WTC11 (cell line): ENCODE measurements at regions not wholly inside any gene's neighbourhood (a gene's known extent, or its start where the extent isn't known, plus 50 kb on each side); places are given as distances from the start of the nearest gene placed in this dataset.

Experiments
- ATAC-seq: fragments of 200-7000 bp; cut with Tn5 transposase; 2 replicates; pipeline ENCODE4 v1.10.0; 2021; ENCODE audit warnings: mild to moderate bottlenecking, moderate library complexity
- CTCF ChIA-PET: fragments of 300-600 bp; sonication (Branson Sonifier 250); formaldehyde crosslinking; loops from one replicate; lab custom pipeline; 2021; ENCODE audit warnings: antibody characterized with exemption; lab: Charles Lee
- POLR2A ChIA-PET: fragments of 350-600 bp; sonication (Branson Sonifier 250); formaldehyde crosslinking; loops from one replicate; lab custom pipeline; 2021; ENCODE audit warnings: antibody characterized with exemption; lab: Charles Lee
- DNase-seq: peaks from one replicate; pipeline ENCODE4 v3.0.0; 2021; ENCODE audit warnings: low spot score
- H3K27ac Mint-ChIP-seq: 2 replicates; pipeline ENCODE4 v1.8.0; 2021; ENCODE audit warnings: mixed read lengths
- H3K27me3 Mint-ChIP-seq: 2 replicates; pipeline ENCODE4 v1.8.0; 2021; ENCODE audit warnings: low read depth, mild to moderate bottlenecking, moderate library complexity, mixed read lengths
- H3K36me3 Mint-ChIP-seq: 2 replicates; pipeline ENCODE4 v1.8.0; 2021; ENCODE audit warnings: mixed read lengths
- H3K4me1 Mint-ChIP-seq: 2 replicates; pipeline ENCODE4 v1.8.0; 2022; ENCODE audit warnings: mixed read lengths
- H3K4me3 Mint-ChIP-seq: 2 replicates; pipeline ENCODE4 v1.8.0; 2021; ENCODE audit warnings: mild to moderate bottlenecking, moderate library complexity, mixed read lengths
- H3K9me3 Mint-ChIP-seq: 2 replicates; pipeline ENCODE4 v1.8.0; 2021; ENCODE audit warnings: mixed read lengths
- CBFB ChIP-seq: sonication (generic); formaldehyde crosslinking; IDR thresholded peaks from 2 replicates; pipeline ENCODE4 v1.8.1; 2022; ENCODE audit warnings: mild to moderate bottlenecking, low read depth, missing genetic modification reagents
- CDX4 ChIP-seq: fragments of 250-450 bp; sonication (Bioruptor Pico); IDR thresholded peaks from 2 replicates; pipeline ENCODE4 v1.9.0; 2021; ENCODE audit warnings: moderate library complexity, mild to moderate bottlenecking, inconsistent platforms, borderline replicate concordance
- FOXK1 ChIP-seq: sonication (generic); formaldehyde crosslinking; IDR thresholded peaks from 2 replicates; pipeline ENCODE4 v1.8.0; 2022; ENCODE audit warnings: mild to moderate bottlenecking, moderate library complexity, missing genetic modification reagents
- HMGXB4 ChIP-seq: sonication (generic); formaldehyde crosslinking; IDR thresholded peaks from 2 replicates; pipeline ENCODE4 v1.8.1; 2023; ENCODE audit warnings: mild to moderate bottlenecking, moderate library complexity, missing genetic modification reagents
- IRF1 ChIP-seq: sonication (generic); formaldehyde crosslinking; IDR thresholded peaks from 2 replicates; pipeline ENCODE4 v1.8.0; 2023; ENCODE audit warnings: missing genetic modification reagents
- NFE2L1 ChIP-seq: sonication (generic); formaldehyde crosslinking; IDR thresholded peaks from 2 replicates; pipeline ENCODE4 v1.8.1; 2023; ENCODE audit warnings: missing genetic modification reagents
- NFYB ChIP-seq: sonication (generic); formaldehyde crosslinking; conservative IDR thresholded peaks from 2 replicates; pipeline ENCODE4 v1.8.0; 2022; ENCODE audit warnings: low read depth, missing genetic modification reagents
- NR2C2 ChIP-seq: sonication (generic); formaldehyde crosslinking; IDR thresholded peaks from 2 replicates; pipeline ENCODE4 v1.8.0; 2022; ENCODE audit warnings: mild to moderate bottlenecking, missing genetic modification reagents
- TEAD1 ChIP-seq: sonication (generic); formaldehyde crosslinking; IDR thresholded peaks from 2 replicates; pipeline ENCODE4 v1.8.0; 2022; ENCODE audit warnings: mild to moderate bottlenecking, missing genetic modification reagents
- TEAD4 ChIP-seq: sonication (generic); formaldehyde crosslinking; IDR thresholded peaks from 2 replicates; pipeline ENCODE4 v1.8.0; 2022; ENCODE audit warnings: mild to moderate bottlenecking, missing genetic modification reagents
- ZBTB43 ChIP-seq: sonication (generic); formaldehyde crosslinking; IDR thresholded peaks from 2 replicates; pipeline ENCODE4 v1.8.1; 2023; ENCODE audit warnings: mild to moderate bottlenecking, missing genetic modification reagents
- ZNF232 ChIP-seq: sonication (generic); formaldehyde crosslinking; IDR thresholded peaks from 2 replicates; pipeline ENCODE4 v1.8.0; 2022; ENCODE audit warnings: mild to moderate bottlenecking, missing genetic modification reagents
- TF ChIP-seq, protein P1 (sequence below): fragments of 250-450 bp; sonication (Bioruptor Pico); IDR thresholded peaks from 2 replicates; pipeline ENCODE4 v1.9.0; 2021; ENCODE audit warnings: mild to moderate bottlenecking, borderline replicate concordance
- TF ChIP-seq, protein P2 (sequence below): sonication (generic); formaldehyde crosslinking; conservative IDR thresholded peaks from 2 replicates; pipeline ENCODE4 v1.8.1; 2023; ENCODE audit warnings: mild to moderate bottlenecking, low read depth, missing genetic modification reagents, moderate library complexity
- TF ChIP-seq, protein P3 (sequence below): fragments of 250-450 bp; sonication (Bioruptor Pico); IDR thresholded peaks from 2 replicates; pipeline ENCODE4 v2.1.2; 2022; ENCODE audit warnings: mild to moderate bottlenecking, moderate library complexity
- TF ChIP-seq, protein P4 (sequence below): sonication (generic); formaldehyde crosslinking; IDR thresholded peaks from 2 replicates; pipeline ENCODE4 v1.8.0; 2022; ENCODE audit warnings: mild to moderate bottlenecking, missing genetic modification reagents
- TF ChIP-seq, protein P5 (sequence below): sonication (generic); formaldehyde crosslinking; IDR thresholded peaks from 2 replicates; pipeline ENCODE4 v1.8.0; 2022; ENCODE audit warnings: mild to moderate bottlenecking, missing genetic modification reagents

- no peak for TF ChIP-seq HMGXB4 (CRISPR knock-in tag)
- no peak for TF ChIP-seq TEAD1 (CRISPR knock-in tag)
- TF ChIP-seq ZNF232 (CRISPR knock-in tag), result no peak
- TF ChIP-seq, protein P1, sequence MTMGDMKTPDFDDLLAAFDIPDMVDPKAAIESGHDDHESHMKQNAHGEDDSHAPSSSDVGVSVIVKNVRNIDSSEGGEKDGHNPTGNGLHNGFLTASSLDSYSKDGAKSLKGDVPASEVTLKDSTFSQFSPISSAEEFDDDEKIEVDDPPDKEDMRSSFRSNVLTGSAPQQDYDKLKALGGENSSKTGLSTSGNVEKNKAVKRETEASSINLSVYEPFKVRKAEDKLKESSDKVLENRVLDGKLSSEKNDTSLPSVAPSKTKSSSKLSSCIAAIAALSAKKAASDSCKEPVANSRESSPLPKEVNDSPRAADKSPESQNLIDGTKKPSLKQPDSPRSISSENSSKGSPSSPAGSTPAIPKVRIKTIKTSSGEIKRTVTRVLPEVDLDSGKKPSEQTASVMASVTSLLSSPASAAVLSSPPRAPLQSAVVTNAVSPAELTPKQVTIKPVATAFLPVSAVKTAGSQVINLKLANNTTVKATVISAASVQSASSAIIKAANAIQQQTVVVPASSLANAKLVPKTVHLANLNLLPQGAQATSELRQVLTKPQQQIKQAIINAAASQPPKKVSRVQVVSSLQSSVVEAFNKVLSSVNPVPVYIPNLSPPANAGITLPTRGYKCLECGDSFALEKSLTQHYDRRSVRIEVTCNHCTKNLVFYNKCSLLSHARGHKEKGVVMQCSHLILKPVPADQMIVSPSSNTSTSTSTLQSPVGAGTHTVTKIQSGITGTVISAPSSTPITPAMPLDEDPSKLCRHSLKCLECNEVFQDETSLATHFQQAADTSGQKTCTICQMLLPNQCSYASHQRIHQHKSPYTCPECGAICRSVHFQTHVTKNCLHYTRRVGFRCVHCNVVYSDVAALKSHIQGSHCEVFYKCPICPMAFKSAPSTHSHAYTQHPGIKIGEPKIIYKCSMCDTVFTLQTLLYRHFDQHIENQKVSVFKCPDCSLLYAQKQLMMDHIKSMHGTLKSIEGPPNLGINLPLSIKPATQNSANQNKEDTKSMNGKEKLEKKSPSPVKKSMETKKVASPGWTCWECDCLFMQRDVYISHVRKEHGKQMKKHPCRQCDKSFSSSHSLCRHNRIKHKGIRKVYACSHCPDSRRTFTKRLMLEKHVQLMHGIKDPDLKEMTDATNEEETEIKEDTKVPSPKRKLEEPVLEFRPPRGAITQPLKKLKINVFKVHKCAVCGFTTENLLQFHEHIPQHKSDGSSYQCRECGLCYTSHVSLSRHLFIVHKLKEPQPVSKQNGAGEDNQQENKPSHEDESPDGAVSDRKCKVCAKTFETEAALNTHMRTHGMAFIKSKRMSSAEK (CRISPR knock-in tag), result no peak
- no peak for TF ChIP-seq NFYB (CRISPR knock-in tag)
- no peak for TF ChIP-seq NFE2L1 (CRISPR knock-in tag)
- TF ChIP-seq, protein P2, sequence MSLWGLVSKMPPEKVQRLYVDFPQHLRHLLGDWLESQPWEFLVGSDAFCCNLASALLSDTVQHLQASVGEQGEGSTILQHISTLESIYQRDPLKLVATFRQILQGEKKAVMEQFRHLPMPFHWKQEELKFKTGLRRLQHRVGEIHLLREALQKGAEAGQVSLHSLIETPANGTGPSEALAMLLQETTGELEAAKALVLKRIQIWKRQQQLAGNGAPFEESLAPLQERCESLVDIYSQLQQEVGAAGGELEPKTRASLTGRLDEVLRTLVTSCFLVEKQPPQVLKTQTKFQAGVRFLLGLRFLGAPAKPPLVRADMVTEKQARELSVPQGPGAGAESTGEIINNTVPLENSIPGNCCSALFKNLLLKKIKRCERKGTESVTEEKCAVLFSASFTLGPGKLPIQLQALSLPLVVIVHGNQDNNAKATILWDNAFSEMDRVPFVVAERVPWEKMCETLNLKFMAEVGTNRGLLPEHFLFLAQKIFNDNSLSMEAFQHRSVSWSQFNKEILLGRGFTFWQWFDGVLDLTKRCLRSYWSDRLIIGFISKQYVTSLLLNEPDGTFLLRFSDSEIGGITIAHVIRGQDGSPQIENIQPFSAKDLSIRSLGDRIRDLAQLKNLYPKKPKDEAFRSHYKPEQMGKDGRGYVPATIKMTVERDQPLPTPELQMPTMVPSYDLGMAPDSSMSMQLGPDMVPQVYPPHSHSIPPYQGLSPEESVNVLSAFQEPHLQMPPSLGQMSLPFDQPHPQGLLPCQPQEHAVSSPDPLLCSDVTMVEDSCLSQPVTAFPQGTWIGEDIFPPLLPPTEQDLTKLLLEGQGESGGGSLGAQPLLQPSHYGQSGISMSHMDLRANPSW (CRISPR knock-in tag), result no peak
- TF ChIP-seq, all 79 proteins: peak for 0
Measured at GRCh38 chr18:78689606-78690005, 290.0 kb upstream of the SALL3 start (continued).

GRCh38 chr18:78692105-78692504 is 287.5 kb upstream of the SALL3 start:
- ChIA-PET POLR2A (no interaction called here), CTCF (no interaction called here)
- Mint-ChIP-seq H3K27ac (no peak overlapping the region), H3K4me3 (no peak overlapping the region), H3K4me1 (no peaks in the 10 kb centered on the region), H3K9me3 (peaks cover 23% of the 10 kb centered on the region), H3K27me3 (peaks cover 4% of the 10 kb centered on the region; the same call in 1 of the 2 replicates), H3K36me3 (peaks cover 16% of the 10 kb centered on the region)
- TF ChIP-seq TEAD4 (CRISPR knock-in tag) (no peak), CDX4 (CRISPR knock-in tag) (no peak), IRF1 (CRISPR knock-in tag) (no peak), ZBTB43 (no peak), FOXK1 (CRISPR knock-in tag) (no peak), NR2C2 (no peak), CBFB (CRISPR knock-in tag) (no peak)
- TF ChIP-seq, protein P3, sequence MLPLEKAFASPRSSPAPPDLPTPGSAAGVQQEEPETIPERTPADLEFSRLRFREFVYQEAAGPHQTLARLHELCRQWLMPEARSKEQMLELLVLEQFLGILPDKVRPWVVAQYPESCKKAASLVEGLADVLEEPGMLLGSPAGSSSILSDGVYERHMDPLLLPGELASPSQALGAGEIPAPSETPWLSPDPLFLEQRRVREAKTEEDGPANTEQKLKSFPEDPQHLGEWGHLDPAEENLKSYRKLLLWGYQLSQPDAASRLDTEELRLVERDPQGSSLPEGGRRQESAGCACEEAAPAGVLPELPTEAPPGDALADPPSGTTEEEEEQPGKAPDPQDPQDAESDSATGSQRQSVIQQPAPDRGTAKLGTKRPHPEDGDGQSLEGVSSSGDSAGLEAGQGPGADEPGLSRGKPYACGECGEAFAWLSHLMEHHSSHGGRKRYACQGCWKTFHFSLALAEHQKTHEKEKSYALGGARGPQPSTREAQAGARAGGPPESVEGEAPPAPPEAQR (CRISPR knock-in tag), result no peak
- TF ChIP-seq, protein P4, sequence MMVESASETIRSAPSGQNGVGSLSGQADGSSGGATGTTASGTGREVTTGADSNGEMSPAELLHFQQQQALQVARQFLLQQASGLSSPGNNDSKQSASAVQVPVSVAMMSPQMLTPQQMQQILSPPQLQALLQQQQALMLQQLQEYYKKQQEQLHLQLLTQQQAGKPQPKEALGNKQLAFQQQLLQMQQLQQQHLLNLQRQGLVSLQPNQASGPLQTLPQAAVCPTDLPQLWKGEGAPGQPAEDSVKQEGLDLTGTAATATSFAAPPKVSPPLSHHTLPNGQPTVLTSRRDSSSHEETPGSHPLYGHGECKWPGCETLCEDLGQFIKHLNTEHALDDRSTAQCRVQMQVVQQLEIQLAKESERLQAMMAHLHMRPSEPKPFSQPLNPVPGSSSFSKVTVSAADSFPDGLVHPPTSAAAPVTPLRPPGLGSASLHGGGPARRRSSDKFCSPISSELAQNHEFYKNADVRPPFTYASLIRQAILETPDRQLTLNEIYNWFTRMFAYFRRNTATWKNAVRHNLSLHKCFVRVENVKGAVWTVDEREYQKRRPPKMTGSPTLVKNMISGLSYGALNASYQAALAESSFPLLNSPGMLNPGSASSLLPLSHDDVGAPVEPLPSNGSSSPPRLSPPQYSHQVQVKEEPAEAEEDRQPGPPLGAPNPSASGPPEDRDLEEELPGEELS (CRISPR knock-in tag), result no peak
- TF ChIP-seq, protein P5, sequence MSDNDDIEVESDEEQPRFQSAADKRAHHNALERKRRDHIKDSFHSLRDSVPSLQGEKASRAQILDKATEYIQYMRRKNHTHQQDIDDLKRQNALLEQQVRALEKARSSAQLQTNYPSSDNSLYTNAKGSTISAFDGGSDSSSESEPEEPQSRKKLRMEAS, result no peak
- no peak for ATAC-seq
- DNase-seq, result no peak
